ENCODE measurements at regions not wholly inside any gene's neighbourhood (a gene's known extent, or its start where the extent isn't known, plus 50 kb on each side); places are given as distances from the start of the nearest gene placed in this dataset.

DNA sequence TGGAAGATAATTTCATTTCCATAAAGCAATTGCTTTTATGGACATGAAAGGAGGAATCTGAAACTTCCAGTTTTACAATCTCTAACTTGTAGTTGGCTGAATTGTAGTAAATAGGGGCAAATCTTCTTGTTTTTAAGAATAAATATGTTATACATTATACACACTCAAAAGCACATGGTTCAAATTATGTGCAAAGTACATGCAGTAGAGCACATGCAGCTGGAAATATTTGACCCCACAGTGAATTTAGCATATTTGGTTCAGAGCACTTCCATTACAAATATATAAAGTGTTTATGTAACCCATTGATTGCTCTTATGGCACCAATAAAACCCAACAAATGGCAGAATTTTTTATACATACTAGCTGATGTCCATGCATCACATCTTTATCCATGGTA lies 180.5 kb downstream of the IRS2 start (continued):
- no peak for TF ChIP-seq YY1 (IDR thresholded peaks at IDR 0.05; ENCODE audit: low read depth, low read length)
- no peak for TF ChIP-seq NRF1 (conservative IDR thresholded peaks at IDR 0.05; ENCODE audit: low read depth, low read length)
- TF ChIP-seq CBFB (IDR thresholded peaks at IDR 0.05; ENCODE audit: low read depth): no peak

DNA sequence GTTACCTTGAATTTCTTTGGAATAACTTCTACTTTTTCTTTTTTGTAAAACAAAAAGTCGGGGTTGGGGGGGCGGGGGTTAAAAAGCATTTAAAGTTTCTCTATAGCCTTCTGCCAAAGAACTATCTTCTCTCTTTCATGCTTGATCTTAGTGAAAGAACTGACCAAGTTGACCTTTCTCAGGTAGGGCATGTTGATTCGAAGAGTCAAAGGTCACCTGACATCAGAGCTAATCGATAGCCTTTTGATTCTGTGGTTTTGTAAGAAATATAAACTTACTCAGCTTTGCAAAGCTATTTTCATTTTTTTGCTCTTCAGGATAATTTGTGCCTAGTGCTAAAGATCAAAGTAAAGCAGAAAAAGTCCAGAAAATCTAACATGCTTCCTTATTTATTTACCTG lies 181.5 kb downstream of the IRS2 start:
- no peak for DNase-seq (ENCODE audit: low read depth, low spot score)
- no peak for TF ChIP-seq PML (IDR thresholded peaks at IDR 0.05; ENCODE audit: low read length)
- TF ChIP-seq, protein P1, sequence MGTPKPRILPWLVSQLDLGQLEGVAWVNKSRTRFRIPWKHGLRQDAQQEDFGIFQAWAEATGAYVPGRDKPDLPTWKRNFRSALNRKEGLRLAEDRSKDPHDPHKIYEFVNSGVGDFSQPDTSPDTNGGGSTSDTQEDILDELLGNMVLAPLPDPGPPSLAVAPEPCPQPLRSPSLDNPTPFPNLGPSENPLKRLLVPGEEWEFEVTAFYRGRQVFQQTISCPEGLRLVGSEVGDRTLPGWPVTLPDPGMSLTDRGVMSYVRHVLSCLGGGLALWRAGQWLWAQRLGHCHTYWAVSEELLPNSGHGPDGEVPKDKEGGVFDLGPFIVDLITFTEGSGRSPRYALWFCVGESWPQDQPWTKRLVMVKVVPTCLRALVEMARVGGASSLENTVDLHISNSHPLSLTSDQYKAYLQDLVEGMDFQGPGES (IDR thresholded peaks at IDR 0.05): no peak
- no peak for TF ChIP-seq IKZF1 (conservative IDR thresholded peaks at IDR 0.05)
- no peak for TF ChIP-seq SP1 (IDR thresholded peaks at IDR 0.05; ENCODE audit: low read depth, low read length)
- TF ChIP-seq FOXK2 (IDR thresholded peaks at IDR 0.05): no peak
- no peak for TF ChIP-seq POU2F2 (IDR thresholded peaks at IDR 0.05; ENCODE audit: borderline replicate concordance, low read depth, low read length)
- no peak for TF ChIP-seq MTA3 (IDR thresholded peaks at IDR 0.05; ENCODE audit: borderline replicate concordance, low read length)
- TF ChIP-seq LARP7 (IDR thresholded peaks at IDR 0.05): no peak
- TF ChIP-seq, protein P2, sequence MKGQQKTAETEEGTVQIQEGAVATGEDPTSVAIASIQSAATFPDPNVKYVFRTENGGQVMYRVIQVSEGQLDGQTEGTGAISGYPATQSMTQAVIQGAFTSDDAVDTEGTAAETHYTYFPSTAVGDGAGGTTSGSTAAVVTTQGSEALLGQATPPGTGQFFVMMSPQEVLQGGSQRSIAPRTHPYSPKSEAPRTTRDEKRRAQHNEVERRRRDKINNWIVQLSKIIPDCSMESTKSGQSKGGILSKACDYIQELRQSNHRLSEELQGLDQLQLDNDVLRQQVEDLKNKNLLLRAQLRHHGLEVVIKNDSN (IDR thresholded peaks at IDR 0.05; ENCODE audit: borderline replicate concordance, extremely low read length, insufficient read depth, low read depth, low read length): no peak
- TF ChIP-seq, protein P3, sequence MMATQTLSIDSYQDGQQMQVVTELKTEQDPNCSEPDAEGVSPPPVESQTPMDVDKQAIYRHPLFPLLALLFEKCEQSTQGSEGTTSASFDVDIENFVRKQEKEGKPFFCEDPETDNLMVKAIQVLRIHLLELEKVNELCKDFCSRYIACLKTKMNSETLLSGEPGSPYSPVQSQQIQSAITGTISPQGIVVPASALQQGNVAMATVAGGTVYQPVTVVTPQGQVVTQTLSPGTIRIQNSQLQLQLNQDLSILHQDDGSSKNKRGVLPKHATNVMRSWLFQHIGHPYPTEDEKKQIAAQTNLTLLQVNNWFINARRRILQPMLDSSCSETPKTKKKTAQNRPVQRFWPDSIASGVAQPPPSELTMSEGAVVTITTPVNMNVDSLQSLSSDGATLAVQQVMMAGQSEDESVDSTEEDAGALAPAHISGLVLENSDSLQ (IDR thresholded peaks at IDR 0.05): no peak
- ATAC-seq: no peak
- Histone ChIP-seq H3K9ac (ENCODE audit: control insufficient read depth, insufficient read depth, low read length) (no peak overlapping the region), H3K4me2 (ENCODE audit: control insufficient read depth, insufficient read depth) (no peak overlapping the region), H3K27me3 (replicated peaks in 1 of 2; ENCODE audit: control insufficient read depth in 2 of 2, insufficient read depth in 2 of 2, low read length in 1 of 2) (no peaks in the 10 kb centered on the region), H3K4me1 (ENCODE audit: control insufficient read depth, insufficient read depth, low read length) (no peaks in the 10 kb centered on the region), H3K79me2 (ENCODE audit: control insufficient read depth, insufficient read depth, low read length) (no peaks in the 10 kb centered on the region), H3K9me3 (replicated peaks; ENCODE audit: control insufficient read depth, insufficient read depth, low read length) (no peaks in the 10 kb centered on the region), H3K27ac (ENCODE audit: control insufficient read depth, insufficient read depth) (no peak overlapping the region), H3K4me3 (no peak overlapping the region), H4K20me1 (ENCODE audit: control insufficient read depth, insufficient read depth) (no peaks in the 10 kb centered on the region), H2AFZ (ENCODE audit: control insufficient read depth, low read depth, low read length) (no peak overlapping the region), H3K36me3 (ENCODE audit: control insufficient read depth in 2 of 2, insufficient read depth in 2 of 2, low read length in 1 of 2) (no peaks in the 10 kb centered on the region)
- no TSS peak for BruUV-seq (replicated peaks)
- CTCF ChIA-PET: no interaction called here
- no peak for FAIRE-seq
- intact Hi-C loops (cut with micrococcal nuclease; ENCODE audit: unreplicated experiment): no loop called here
- WGBS (ENCODE audit: insufficient coverage, insufficient replicate concordance, low lambda C conversion rate, missing lambda C conversion rate): 2% methylated on average over 4 of the region's 4 CpGs
- RAD21 ChIA-PET (ENCODE audit: unreplicated experiment): no interaction called here
- SMC1A ChIA-PET (ENCODE audit: uncharacterized antibody, unreplicated experiment): no interaction called here
- in situ Hi-C loops (cut with MboI): no loop called here
- POLR2A ChIA-PET: no interaction called here

All from GM12878 (cell line).